Hepatocyte (in vitro differentiated cells): ENCODE measurements at regions not wholly inside any gene's neighbourhood (a gene's known extent, or its start where the extent isn't known, plus 50 kb on each side); places are given as distances from the start of the nearest gene placed in this dataset.

ENCODE experiments used
- CTCF ChIP-seq: fragments of 200-600 bp; sonication (generic); IDR thresholded peaks from 2 replicates; pipeline ENCODE4 v1.5.1; 2016; ENCODE audit warnings: antibody characterized with exemption, mild to moderate bottlenecking; ENCODE audit not compliant: poor library complexity
- EZH2phosphoT487 ChIP-seq: fragments of 200-600 bp; sonication (generic); IDR thresholded peaks from one replicate; pipeline ENCODE4 v1.6.1; 2018; ENCODE audit warnings: antibody characterized with exemption, mild to moderate bottlenecking, low read depth, moderate library complexity; ENCODE audit not compliant: unreplicated experiment, severe bottlenecking

- TF ChIP-seq CTCF (no peak), EZH2phosphoT487 (no peak)
These were observed 82.1 kb upstream of the FHIT start for GRCh38 chr3:61333192-61333961.
